ENCODE measurements at regions not wholly inside any gene's neighbourhood (a gene's known extent, or its start where the extent isn't known, plus 50 kb on each side); places are given as distances from the start of the nearest gene placed in this dataset.

DNA sequence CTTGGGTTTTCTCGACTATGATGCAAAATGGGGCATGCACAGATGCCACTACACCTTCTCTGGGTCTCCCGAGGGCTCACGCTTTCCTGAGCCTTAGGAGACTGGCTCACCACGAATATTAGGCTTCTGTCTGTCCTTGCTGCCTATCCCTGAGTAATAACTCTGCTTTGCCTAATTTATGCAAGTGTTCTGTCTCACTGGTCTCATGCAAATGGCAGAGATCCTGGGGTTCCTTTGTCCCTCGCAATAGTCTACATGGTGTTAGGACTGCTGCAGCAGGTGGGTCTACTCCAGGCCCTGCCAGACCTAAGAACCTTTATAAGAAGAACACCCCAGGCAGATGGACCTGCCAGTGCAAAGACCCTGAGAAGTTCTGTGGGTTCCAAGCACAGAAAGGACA lies 72.3 kb upstream of the HRH2 start:
- Histone ChIP-seq H3K9ac (ENCODE audit: insufficient read depth in 1 of 2, low read depth in 2 of 2, low read length in 2 of 2) (no peak overlapping the region), H3K4me2 (ENCODE audit: insufficient read depth, low read length) (no peak overlapping the region), H4K20me1 (replicated peaks; ENCODE audit: control insufficient read depth, insufficient read depth, low read length) (no peaks in the 10 kb centered on the region), H3K27ac (ENCODE audit: extremely low read depth, low read depth, low read length) (no peak overlapping the region), H3K9me3 (replicated peaks; ENCODE audit: control insufficient read depth, insufficient read depth, low read depth, low read length) (no peaks in the 10 kb centered on the region), H3K36me3 (ENCODE audit: control insufficient read depth, insufficient read depth, low read length) (no peaks in the 10 kb centered on the region), H3K9me1 (ENCODE audit: control insufficient read depth, insufficient read depth, low read length) (no peaks in the 10 kb centered on the region), H3K79me2 (ENCODE audit: control insufficient read depth, insufficient read depth, low read length) (no peaks in the 10 kb centered on the region), H3K4me3 (no peak overlapping the region), H2AFZ (ENCODE audit: low read depth, low read length) (no peak overlapping the region), H3K4me1 (replicated peaks in 1 of 2; ENCODE audit: control insufficient read depth in 2 of 2, insufficient read depth in 2 of 2, low read length in 2 of 2) (no peaks in the 10 kb centered on the region), H3K27me3 (ENCODE audit: control insufficient read depth in 2 of 2, insufficient read depth in 2 of 2, low read length in 2 of 2) (peaks cover 0 to 18% of the 10 kb centered on the region in 2 experiments; a peak in 3 of 5 replicates)
- ChIA-PET POLR2A (interaction anchor here (0.7 kb wide), 1 partner anchor 15 kb away, joined by 3 read pairs; no protein-coding TSS in a partner anchor), CTCF (ENCODE audit: low intra/inter-chr PET ratio) (no interaction called here)
- FAIRE-seq (no peak), ATAC-seq (no peak), DNase-seq (ENCODE audit: extremely low read depth in 1 of 4, low spot score in 3 of 4) (no peak)
- BruUV-seq (replicated peaks), result no TSS peak
- WGBS (ENCODE audit: insufficient coverage, low coverage, missing lambda C conversion rate), result 0% methylated on average over 5 of the region's 5 CpGs
- intact Hi-C loops (cut with micrococcal nuclease), result no loop called here
- in situ Hi-C loops (cut with MboI), result no loop called here
- TF ChIP-seq KDM1A (IDR thresholded peaks at IDR 0.05), result no peak
- TF ChIP-seq NCOA4 (IDR thresholded peaks at IDR 0.05; ENCODE audit: partially characterized antibody), result no peak

DNA sequence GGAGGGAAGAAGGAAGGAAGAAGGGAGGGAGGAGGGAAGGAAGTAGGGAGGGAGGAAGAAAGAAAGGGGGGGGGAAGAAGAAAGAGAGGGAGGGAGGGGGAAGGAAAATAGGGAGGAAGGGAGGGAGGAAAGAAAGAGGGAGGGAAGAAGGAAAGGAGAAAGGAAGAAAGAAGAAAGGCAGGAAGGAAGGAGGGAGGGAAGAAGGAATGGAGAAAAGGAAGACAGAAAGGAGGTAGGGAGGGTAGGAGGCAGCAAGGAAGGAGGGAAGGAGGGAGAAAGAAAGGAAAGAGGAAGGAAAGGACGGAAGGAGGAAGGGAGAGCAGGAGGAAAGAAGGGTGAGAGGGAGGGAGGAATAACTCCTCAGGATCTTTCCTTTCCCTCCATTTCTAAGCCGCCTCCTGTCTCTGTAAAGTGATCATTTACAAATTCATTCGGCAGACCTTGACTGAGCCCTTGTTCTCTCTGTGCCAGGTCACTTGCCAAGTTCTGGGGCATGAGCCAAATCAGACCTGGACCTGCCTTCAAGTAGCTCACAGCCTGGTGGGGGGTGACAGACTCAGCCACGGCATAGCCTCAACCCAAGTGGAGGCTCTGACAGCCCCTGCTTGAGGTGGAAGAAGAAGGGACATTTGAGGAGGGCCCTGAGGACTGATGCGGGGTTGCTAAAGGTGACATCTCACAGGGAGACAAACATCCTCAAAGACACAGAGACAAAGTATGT lies 69.0 kb upstream of the HRH2 start:
- H3K9me3 ChIP-seq (replicated peaks; ENCODE audit: control insufficient read depth, insufficient read depth, low read depth, low read length), result no peaks in the 10 kb centered on the region
- FAIRE-seq (no peak), ATAC-seq (no peak), DNase-seq (ENCODE audit: extremely low read depth in 1 of 4, low spot score in 3 of 4) (no peak)
- H3K27ac ChIP-seq (ENCODE audit: extremely low read depth, low read depth, low read length), result no peak overlapping the region
- no peaks in the 10 kb centered on the region for H3K79me2 ChIP-seq (ENCODE audit: control insufficient read depth, insufficient read depth, low read length)
- CTCF ChIA-PET (ENCODE audit: low intra/inter-chr PET ratio), result no interaction called here
- TF ChIP-seq, protein P1, sequence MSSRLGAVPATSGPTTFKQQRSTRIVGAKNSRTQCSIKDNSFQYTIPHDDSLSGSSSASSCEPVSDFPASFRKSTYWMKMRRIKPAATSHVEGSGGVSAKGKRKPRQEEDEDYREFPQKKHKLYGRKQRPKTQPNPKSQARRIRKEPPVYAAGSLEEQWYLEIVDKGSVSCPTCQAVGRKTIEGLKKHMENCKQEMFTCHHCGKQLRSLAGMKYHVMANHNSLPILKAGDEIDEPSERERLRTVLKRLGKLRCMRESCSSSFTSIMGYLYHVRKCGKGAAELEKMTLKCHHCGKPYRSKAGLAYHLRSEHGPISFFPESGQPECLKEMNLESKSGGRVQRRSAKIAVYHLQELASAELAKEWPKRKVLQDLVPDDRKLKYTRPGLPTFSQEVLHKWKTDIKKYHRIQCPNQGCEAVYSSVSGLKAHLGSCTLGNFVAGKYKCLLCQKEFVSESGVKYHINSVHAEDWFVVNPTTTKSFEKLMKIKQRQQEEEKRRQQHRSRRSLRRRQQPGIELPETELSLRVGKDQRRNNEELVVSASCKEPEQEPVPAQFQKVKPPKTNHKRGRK (tag; IDR thresholded peaks at IDR 0.05), result peak; percentile 30; the same call in 1 of the 2 replicates
- TF ChIP-seq STAT5A (IDR thresholded peaks at IDR 0.05; ENCODE audit: borderline replicate concordance, low read length), result no peak
- no peak for TF ChIP-seq JUN (IDR thresholded peaks at IDR 0.05; ENCODE audit: borderline replicate concordance, low read depth, low read length)
- TF ChIP-seq JUN (CRISPR knock-in tag; IDR thresholded peaks at IDR 0.05; ENCODE audit: borderline replicate concordance), result no peak
- no peak overlapping the region for H3K9ac ChIP-seq (ENCODE audit: insufficient read depth in 1 of 2, low read depth in 2 of 2, low read length in 2 of 2)
- no peaks in the 10 kb centered on the region for H3K9me1 ChIP-seq (ENCODE audit: control insufficient read depth, insufficient read depth, low read length)
- 2% methylated on average over 5 of the region's 5 CpGs for WGBS (ENCODE audit: insufficient coverage, low coverage, missing lambda C conversion rate)
- no peaks in the 10 kb centered on the region for H3K4me1 ChIP-seq (replicated peaks in 1 of 2; ENCODE audit: control insufficient read depth in 2 of 2, insufficient read depth in 2 of 2, low read length in 2 of 2)
- H2AFZ ChIP-seq (ENCODE audit: low read depth, low read length), result no peak overlapping the region
- no peak overlapping the region for H3K4me3 ChIP-seq
- no peaks in the 10 kb centered on the region for H3K36me3 ChIP-seq (ENCODE audit: control insufficient read depth, insufficient read depth, low read length)
- H3K4me2 ChIP-seq (ENCODE audit: insufficient read depth, low read length), result no peak overlapping the region
- POLR2A ChIA-PET, result no interaction called here
- peaks cover 0 to 15% of the 10 kb centered on the region in 2 experiments; a peak in 1 of 5 replicates for H3K27me3 ChIP-seq (ENCODE audit: control insufficient read depth in 2 of 2, insufficient read depth in 2 of 2, low read length in 2 of 2)
- BruUV-seq (replicated peaks), result no TSS peak
- intact Hi-C loops (cut with micrococcal nuclease) (no loop called here), in situ Hi-C loops (cut with MboI) (no loop called here)
- no peaks in the 10 kb centered on the region for H4K20me1 ChIP-seq (replicated peaks; ENCODE audit: control insufficient read depth, insufficient read depth, low read length)
